Right lobe of liver (tissue), 4 donors: ENCODE measurements at regions not wholly inside any gene's neighbourhood (a gene's known extent, or its start where the extent isn't known, plus 50 kb on each side); places are given as distances from the start of the nearest gene placed in this dataset.

Source experiments
- CTCF ChIP-seq, 4 donors: fragments of 200-600 bp in 3 of 4; fragments of 450-650 bp in 1 of 4; IDR thresholded peaks; one replicate each; pipeline versions ENCODE4 v1.5.1 to v1.8.0; 2016 to 2022; ENCODE audit warnings: antibody characterized with exemption in 4 of 4, mild to moderate bottlenecking in 2 of 4
- POLR2A ChIP-seq: fragments of 450-650 bp; IDR thresholded peaks from one replicate; pipeline ENCODE4 v1.6.1; 2017; ENCODE audit warnings: antibody characterized with exemption, mild to moderate bottlenecking
- donor health status: DM: no; HTN: no; CAD: no.
- donor health status: DM: no; HTN: no; CAD: no.
- donor health status: DM: no; HTN: yes; CAD: no.

GRCh38 chr6:76416821-76417605 is 344.6 kb upstream of the IMPG1 start:
- TF ChIP-seq POLR2A (no peak), CTCF (IDR thresholded peaks at IDR 0.05) (no peak)
